ENCODE measurements at regions not wholly inside any gene's neighbourhood (a gene's known extent, or its start where the extent isn't known, plus 50 kb on each side); places are given as distances from the start of the nearest gene placed in this dataset.

DNA sequence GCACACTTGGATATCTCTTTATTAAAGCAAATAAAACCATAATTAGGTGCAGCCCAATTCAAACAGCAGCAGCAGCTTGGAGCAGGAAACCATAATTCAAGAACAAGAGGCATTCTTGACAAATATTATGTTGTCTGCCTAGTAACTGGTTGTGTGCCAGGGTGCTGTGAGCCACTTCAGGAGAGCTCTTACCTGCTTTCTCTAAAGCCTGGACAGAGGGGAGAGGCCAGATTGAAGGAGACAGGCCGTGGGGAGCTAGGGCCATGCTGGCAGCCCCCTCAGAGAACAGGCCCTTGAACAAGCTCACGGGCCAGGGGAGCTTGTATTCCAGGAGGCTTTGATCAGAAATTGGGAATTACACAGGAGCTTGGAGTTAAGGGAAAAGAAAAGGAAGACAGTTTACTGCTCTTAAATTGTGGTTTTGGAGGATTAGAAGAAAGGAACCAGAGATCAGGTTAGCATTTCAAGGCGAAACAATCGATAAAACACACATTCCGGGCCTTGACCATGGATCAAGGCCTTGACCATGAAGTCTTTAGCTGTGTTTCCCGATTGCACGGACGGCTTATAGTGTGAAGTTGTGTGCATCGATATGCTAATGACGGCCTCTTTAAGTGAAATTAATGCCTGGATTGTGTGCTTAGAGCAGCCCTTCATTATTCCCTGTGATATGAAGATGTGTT, 69.8 kb upstream of the NKX2-2 start:
- Histone ChIP-seq H3K27ac (ENCODE audit: low read depth, low read length) (no peak overlapping the region), H3K4me1 (ENCODE audit: control insufficient read depth in 3 of 3, insufficient read depth in 3 of 3, low read length in 3 of 3) (no peaks in the 10 kb centered on the region), H3K36me3 (ENCODE audit: control insufficient read depth in 3 of 3, insufficient read depth in 3 of 3, low read length in 3 of 3) (no peaks in the 10 kb centered on the region), H3K9ac (ENCODE audit: low read depth in 1 of 3, low read length in 3 of 3) (no peak overlapping the region), H3K9me3 (ENCODE audit: control insufficient read depth in 3 of 3, low read length in 3 of 3) (no peaks in the 10 kb centered on the region), H3K4me3 (ENCODE audit: low read length in 3 of 3) (no peak overlapping the region), H3K27me3 (ENCODE audit: control insufficient read depth in 3 of 3, insufficient read depth in 3 of 3, low read length in 3 of 3) (peaks cover 4 to 20% (median 7%) of the 10 kb centered on the region in 3 donors)

DNA sequence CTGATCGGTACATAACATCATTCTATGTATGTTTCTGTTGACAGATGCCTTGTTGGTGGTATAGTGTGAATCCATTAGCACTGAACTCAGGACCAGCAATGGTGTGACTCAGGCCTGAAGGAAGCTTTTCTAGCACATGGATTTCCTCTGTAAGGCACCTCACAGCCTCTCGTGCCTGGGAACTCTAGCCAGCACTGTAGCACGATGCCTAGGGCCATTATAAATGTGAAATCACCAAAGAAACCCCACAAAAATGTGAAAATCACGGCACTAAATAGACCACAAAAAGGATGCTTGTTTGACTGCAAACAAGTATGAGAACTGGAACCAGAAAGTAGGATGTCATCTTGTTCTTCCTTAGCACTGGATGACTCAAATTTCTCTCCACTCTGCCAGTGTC, 63.7 kb upstream of the NKX2-2 start:
- Histone ChIP-seq H3K36me3 (ENCODE audit: control insufficient read depth in 3 of 3, insufficient read depth in 3 of 3, low read length in 3 of 3) (no peaks in the 10 kb centered on the region), H3K27me3 (ENCODE audit: control insufficient read depth in 3 of 3, insufficient read depth in 3 of 3, low read length in 3 of 3) (peaks cover 7 to 9% (median 7%) of the 10 kb centered on the region in 3 donors), H3K27ac (ENCODE audit: low read depth, low read length) (no peak overlapping the region), H3K4me1 (ENCODE audit: control insufficient read depth in 3 of 3, insufficient read depth in 3 of 3, low read length in 3 of 3) (no peaks in the 10 kb centered on the region), H3K4me3 (ENCODE audit: low read length in 3 of 3) (no peak overlapping the region), H3K9ac (ENCODE audit: low read depth in 1 of 3, low read length in 3 of 3) (no peak overlapping the region), H3K9me3 (ENCODE audit: control insufficient read depth in 3 of 3, low read length in 3 of 3) (no peaks in the 10 kb centered on the region)

DNA sequence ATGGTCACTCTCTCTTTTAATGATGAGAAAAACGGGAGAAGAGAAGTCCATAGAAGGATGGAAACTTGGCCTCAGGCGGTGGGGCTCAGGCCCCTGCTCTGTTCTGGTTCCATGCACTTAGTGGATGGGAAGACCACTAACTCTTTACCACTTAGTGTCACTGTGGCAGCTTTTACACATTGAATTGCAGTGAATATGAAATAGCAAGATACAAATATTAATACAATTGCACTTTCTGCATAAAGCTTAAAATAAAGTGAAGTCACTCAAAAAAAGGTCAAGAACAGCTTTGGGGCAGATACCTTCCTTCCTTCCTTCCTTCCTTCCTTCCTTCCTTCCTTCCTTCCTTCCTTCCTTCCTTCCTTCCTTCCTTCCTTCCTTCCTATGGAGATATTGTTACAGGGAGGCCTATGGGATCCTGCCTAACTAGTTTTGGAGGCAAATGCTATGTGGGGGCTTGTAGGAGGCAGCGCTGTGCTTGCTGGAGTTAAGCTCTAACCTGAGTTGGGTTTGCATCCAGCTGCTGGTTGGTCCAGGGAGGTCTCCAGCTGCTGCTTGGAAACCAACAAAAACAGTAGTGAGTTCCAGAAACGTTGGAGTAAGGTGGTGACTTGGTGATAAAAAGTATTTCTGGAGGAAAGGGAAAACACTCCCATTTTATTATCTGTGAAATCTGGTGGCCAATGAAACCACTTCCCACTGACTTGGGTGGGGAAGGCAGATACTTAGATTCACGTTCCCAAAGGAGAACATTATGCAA, 62.3 kb upstream of the NKX2-2 start:
- Histone ChIP-seq H3K4me3 (ENCODE audit: low read length in 3 of 3) (no peak overlapping the region), H3K9me3 (ENCODE audit: control insufficient read depth in 3 of 3, low read length in 3 of 3) (no peaks in the 10 kb centered on the region), H3K27me3 (ENCODE audit: control insufficient read depth in 3 of 3, insufficient read depth in 3 of 3, low read length in 3 of 3) (peaks cover 9 to 12% (median 11%) of the 10 kb centered on the region in 3 donors), H3K4me1 (ENCODE audit: control insufficient read depth in 3 of 3, insufficient read depth in 3 of 3, low read length in 3 of 3) (no peaks in the 10 kb centered on the region), H3K36me3 (ENCODE audit: control insufficient read depth in 3 of 3, insufficient read depth in 3 of 3, low read length in 3 of 3) (no peaks in the 10 kb centered on the region), H3K27ac (ENCODE audit: low read depth, low read length) (no peak overlapping the region), H3K9ac (ENCODE audit: low read depth in 1 of 3, low read length in 3 of 3) (no peak overlapping the region)

DNA sequence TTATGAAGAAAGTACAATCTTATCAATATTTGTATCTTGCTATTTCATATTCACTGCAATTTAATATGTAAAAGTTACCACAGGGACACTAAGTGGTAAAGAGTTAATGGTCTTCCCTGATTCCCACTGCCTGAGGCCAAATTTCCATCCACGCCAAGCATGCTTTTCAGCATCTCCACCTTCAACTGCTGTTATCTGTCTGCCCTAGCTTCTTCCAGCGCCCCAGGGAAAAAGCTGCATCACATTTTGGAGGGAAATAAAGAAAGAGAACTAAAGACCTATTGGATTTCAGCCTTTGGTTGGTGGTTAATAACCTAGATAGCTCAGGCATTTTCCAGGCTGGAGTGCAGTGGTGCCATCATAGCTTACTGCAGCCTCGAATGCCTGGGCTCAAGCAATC, 61.3 kb upstream of the NKX2-2 start:
- H3K4me3 ChIP-seq (ENCODE audit: low read length in 3 of 3), result no peak overlapping the region
- H3K4me1 ChIP-seq (ENCODE audit: control insufficient read depth in 3 of 3, insufficient read depth in 3 of 3, low read length in 3 of 3), result no peaks in the 10 kb centered on the region
- H3K27me3 ChIP-seq (ENCODE audit: control insufficient read depth in 3 of 3, insufficient read depth in 3 of 3, low read length in 3 of 3), result peaks cover 6 to 11% (median 9%) of the 10 kb centered on the region in 3 donors
- no peak overlapping the region for H3K9ac ChIP-seq (ENCODE audit: low read depth in 1 of 3, low read length in 3 of 3)
- no peaks in the 10 kb centered on the region for H3K36me3 ChIP-seq (ENCODE audit: control insufficient read depth in 3 of 3, insufficient read depth in 3 of 3, low read length in 3 of 3)
- H3K9me3 ChIP-seq (ENCODE audit: control insufficient read depth in 3 of 3, low read length in 3 of 3), result no peaks in the 10 kb centered on the region
- H3K27ac ChIP-seq (ENCODE audit: low read depth, low read length), result no peak overlapping the region

DNA sequence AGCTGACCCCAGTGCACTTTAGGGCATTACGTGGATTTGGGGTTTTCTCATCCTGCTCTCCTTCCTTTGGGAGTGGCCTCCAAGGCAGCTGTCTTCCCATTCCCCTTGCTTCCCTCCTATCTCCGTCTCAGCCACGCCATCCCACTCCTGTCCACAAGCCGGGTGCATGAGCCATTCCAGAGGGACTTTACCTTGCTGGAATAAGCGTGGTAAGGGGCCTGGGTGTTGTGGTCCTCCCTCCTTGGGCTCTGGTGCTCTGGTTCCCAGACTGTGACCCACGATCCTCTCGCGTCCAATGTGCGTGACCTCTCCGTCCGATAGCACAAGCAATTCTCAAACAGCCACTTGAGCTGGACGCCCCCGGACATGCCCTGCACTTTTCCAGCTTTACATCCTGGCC, 60.6 kb upstream of the NKX2-2 start:
- no peak overlapping the region for H3K27ac ChIP-seq (ENCODE audit: low read depth, low read length)
- H3K9me3 ChIP-seq (ENCODE audit: control insufficient read depth in 3 of 3, low read length in 3 of 3), result no peaks in the 10 kb centered on the region
- H3K4me1 ChIP-seq (ENCODE audit: control insufficient read depth in 3 of 3, insufficient read depth in 3 of 3, low read length in 3 of 3), result no peaks in the 10 kb centered on the region

DNA sequence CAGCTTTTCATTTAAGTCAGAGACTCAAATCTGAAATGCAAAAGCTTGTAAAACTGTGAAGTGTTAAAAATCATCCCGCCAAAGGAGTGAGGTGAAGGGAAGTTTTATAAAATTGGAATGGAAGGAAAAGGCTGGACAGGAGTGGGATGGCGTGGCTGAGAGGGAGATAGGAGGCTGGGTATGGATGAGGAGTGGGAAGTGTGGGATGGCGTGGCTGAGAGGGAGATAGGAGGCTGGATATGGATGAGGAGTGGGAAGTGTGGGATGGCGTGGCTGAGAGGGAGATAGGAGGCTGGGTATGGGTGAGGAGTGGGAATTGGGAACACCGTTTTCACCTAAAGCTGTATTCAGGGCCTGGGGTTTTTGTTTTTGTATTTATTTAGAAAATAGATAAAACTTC, 59.4 kb upstream of the NKX2-2 start:
- no peak overlapping the region for H3K4me3 ChIP-seq (ENCODE audit: low read length in 3 of 3)
- no peaks in the 10 kb centered on the region for H3K4me1 ChIP-seq (ENCODE audit: control insufficient read depth in 3 of 3, insufficient read depth in 3 of 3, low read length in 3 of 3)
- H3K36me3 ChIP-seq (ENCODE audit: control insufficient read depth in 3 of 3, insufficient read depth in 3 of 3, low read length in 3 of 3), result no peaks in the 10 kb centered on the region
- peaks cover 5 to 11% (median 6%) of the 10 kb centered on the region in 3 donors for H3K27me3 ChIP-seq (ENCODE audit: control insufficient read depth in 3 of 3, insufficient read depth in 3 of 3, low read length in 3 of 3)
- no peaks in the 10 kb centered on the region for H3K9me3 ChIP-seq (ENCODE audit: control insufficient read depth in 3 of 3, low read length in 3 of 3)
- H3K27ac ChIP-seq (ENCODE audit: low read depth, low read length), result no peak overlapping the region
- no peak overlapping the region for H3K9ac ChIP-seq (ENCODE audit: low read depth in 1 of 3, low read length in 3 of 3)

More for the DNA sequence above, 60.6 kb upstream of the NKX2-2 start:
- Histone ChIP-seq H3K27me3 (ENCODE audit: control insufficient read depth in 3 of 3, insufficient read depth in 3 of 3, low read length in 3 of 3) (peaks cover 6 to 11% (median 9%) of the 10 kb centered on the region in 3 donors), H3K9ac (ENCODE audit: low read depth in 1 of 3, low read length in 3 of 3) (no peak overlapping the region), H3K36me3 (ENCODE audit: control insufficient read depth in 3 of 3, insufficient read depth in 3 of 3, low read length in 3 of 3) (no peaks in the 10 kb centered on the region), H3K4me3 (ENCODE audit: low read length in 3 of 3) (no peak overlapping the region)

DNA sequence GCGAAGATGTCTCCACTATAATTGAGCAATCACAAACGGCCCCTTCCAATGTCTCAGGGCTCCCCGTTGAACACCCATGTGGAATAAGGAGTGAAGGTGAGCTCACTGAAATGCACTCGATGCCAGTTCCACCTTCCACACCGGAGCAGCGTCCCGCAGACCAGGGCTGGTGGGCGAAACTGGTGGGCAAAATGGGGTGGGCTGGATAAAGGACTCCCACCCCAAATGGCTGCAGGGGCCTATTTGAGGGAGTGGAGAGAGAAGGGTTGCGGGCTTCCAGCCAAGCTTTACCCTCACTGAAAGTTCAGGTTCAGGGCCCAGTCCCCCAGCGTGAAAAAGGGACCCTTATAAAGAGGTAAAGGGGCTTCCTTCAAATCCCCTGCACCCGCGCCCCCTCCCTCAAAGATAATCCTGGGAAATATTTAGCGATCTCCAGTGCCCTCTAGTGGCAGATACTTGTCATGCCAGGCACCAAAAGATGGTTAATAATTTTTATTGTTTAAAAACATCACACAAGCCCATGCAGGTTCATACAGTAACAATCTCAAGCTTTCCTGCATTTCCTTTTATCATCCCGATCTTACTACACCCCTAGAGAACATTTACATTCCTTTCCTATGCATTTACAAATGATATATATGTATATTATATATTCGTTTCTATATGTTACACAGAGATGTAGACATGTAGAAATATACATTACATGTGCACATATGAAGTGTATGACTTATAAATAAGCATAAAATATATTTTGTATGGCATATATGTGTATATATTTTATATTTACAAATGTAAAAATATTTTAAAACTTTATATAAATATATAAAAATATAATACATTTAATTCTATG, 58.2 kb upstream of the NKX2-2 start:
- Histone ChIP-seq H3K9me3 (ENCODE audit: control insufficient read depth in 3 of 3, low read length in 3 of 3) (no peaks in the 10 kb centered on the region), H3K9ac (ENCODE audit: low read depth in 1 of 3, low read length in 3 of 3) (no peak overlapping the region), H3K27ac (ENCODE audit: low read depth, low read length) (no peak overlapping the region), H3K27me3 (ENCODE audit: control insufficient read depth in 3 of 3, insufficient read depth in 3 of 3, low read length in 3 of 3) (peaks cover 5 to 11% (median 6%) of the 10 kb centered on the region in 3 donors), H3K36me3 (ENCODE audit: control insufficient read depth in 3 of 3, insufficient read depth in 3 of 3, low read length in 3 of 3) (no peaks in the 10 kb centered on the region), H3K4me3 (ENCODE audit: low read length in 3 of 3) (no peak overlapping the region), H3K4me1 (ENCODE audit: control insufficient read depth in 3 of 3, insufficient read depth in 3 of 3, low read length in 3 of 3) (no peaks in the 10 kb centered on the region)

DNA sequence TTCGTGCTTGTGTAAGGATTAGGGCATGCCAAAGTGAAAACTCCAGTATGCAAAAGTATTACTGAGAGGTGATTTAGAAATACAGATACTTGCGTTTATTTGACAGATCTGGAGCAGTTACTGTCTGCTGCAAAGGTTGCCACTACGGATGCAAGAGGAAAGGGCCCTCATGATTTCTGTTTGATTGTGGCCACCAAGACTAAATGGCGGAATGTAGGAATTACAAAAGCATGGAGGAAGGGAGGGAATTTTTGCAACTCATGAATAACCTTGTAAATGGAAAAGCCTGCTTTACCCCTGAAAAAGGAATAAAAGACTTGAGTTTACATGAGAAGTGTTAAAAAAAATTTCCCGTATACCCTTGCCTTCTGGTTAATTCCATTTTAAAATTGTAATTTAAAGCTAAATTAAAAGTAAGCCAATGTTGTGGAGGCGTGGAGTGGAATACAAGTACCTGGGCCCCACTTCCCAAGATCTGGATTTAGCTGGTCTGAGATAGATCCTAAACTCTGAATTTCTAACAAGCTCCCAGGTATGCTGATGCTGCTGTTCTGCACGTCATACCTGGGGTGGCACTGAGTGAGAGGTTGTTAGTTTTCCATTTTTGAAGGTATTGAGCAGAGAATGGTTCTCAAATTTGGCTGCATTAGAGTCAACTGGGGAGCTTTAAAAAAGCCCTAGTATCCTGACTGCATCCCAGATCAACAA, 56.6 kb upstream of the NKX2-2 start:
- no peaks in the 10 kb centered on the region for H3K9me3 ChIP-seq (ENCODE audit: control insufficient read depth in 3 of 3, low read length in 3 of 3)
- no peak overlapping the region for H3K4me3 ChIP-seq (ENCODE audit: low read length in 3 of 3)
- H3K9ac ChIP-seq (ENCODE audit: low read depth in 1 of 3, low read length in 3 of 3), result no peak overlapping the region
- no peaks in the 10 kb centered on the region for H3K36me3 ChIP-seq (ENCODE audit: control insufficient read depth in 3 of 3, insufficient read depth in 3 of 3, low read length in 3 of 3)
- H3K4me1 ChIP-seq (ENCODE audit: control insufficient read depth in 3 of 3, insufficient read depth in 3 of 3, low read length in 3 of 3), result no peaks in the 10 kb centered on the region
- H3K27ac ChIP-seq (ENCODE audit: low read depth, low read length), result no peak overlapping the region
- peaks cover 5 to 11% (median 6%) of the 10 kb centered on the region in 3 donors for H3K27me3 ChIP-seq (ENCODE audit: control insufficient read depth in 3 of 3, insufficient read depth in 3 of 3, low read length in 3 of 3)

DNA sequence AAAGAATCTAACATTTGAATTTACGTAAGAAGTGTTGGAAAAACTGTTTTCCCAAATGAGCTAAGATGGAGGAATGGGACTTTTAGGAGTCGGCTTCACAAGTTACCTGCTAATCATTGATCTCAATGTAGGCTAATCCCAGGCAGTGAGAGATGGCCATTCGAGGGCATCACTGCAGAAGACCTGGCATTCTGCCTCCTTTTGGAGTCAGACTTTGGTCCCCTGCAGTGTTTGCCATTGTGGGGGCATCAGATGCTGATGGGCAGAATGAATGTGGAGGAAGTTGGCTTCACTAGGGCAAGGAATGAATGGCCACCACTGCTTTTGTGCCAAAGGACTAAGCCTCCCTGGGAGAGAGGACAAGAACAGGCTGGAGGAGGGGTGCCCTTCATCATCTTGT, 55.7 kb upstream of the NKX2-2 start:
- Histone ChIP-seq H3K9me3 (ENCODE audit: control insufficient read depth in 3 of 3, low read length in 3 of 3) (no peaks in the 10 kb centered on the region), H3K4me3 (ENCODE audit: low read length in 3 of 3) (no peak overlapping the region), H3K27ac (ENCODE audit: low read depth, low read length) (no peak overlapping the region), H3K27me3 (ENCODE audit: control insufficient read depth in 3 of 3, insufficient read depth in 3 of 3, low read length in 3 of 3) (peaks cover 5 to 9% (median 6%) of the 10 kb centered on the region in 3 donors), H3K9ac (ENCODE audit: low read depth in 1 of 3, low read length in 3 of 3) (no peak overlapping the region), H3K4me1 (ENCODE audit: control insufficient read depth in 3 of 3, insufficient read depth in 3 of 3, low read length in 3 of 3) (no peaks in the 10 kb centered on the region), H3K36me3 (ENCODE audit: control insufficient read depth in 3 of 3, insufficient read depth in 3 of 3, low read length in 3 of 3) (no peaks in the 10 kb centered on the region)

Measured in skeletal muscle tissue (tissue), 3 donors.